Left kidney (tissue), 1 donor: ENCODE measurements at regions not wholly inside any gene's neighbourhood (a gene's known extent, or its start where the extent isn't known, plus 50 kb on each side); places are given as distances from the start of the nearest gene placed in this dataset.
"Not testable (repeated sequence)": the region's sequence is repeated elsewhere in the genome, so short reads cannot be mapped to it uniquely, and the experiment has no call there.

Source experiments
- DNase-seq: peaks from one replicate; pipeline ENCODE4 v3.0.0-alpha.2; 2013

DNA sequence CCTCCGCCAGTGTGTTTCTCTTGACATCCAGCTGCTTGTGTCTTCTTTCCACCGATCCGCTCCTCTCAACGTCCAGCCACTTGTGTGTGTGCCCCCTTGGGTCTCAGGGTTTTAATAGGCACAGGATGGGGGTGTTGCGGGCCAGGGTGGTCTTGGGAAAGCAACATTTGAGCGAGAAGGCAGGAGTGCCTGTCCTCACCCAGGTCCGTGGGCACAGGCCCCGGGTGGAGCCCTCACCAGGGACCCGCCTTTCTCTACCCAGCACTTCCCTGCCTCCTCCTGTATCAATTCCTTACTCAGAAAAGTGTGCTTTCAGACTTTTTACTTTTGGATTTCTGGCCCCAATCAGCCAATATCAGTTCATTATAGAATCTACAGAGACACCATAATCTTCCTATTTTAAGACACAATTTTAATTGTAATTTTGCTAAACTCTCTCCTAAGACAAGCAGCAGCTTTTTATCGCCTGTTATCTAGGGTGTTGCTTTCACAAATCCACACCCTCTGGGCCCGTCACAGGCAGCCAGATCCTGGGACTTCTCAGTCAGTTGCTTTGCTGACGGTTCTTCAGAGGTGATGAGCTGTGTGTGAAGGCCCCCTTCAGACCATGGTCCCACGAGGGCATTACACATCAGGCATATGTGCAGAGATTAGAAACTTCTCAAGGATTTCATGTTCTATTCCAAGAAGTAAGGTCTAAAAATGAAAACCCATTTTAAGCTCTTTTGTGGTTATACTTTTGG, 96.0 kb upstream of the FHL2 start:
- no peak for DNase-seq

GRCh38 chr2:105490956-105491355, 92.1 kb upstream of the FHL2 start:
- DNase-seq = no peak

DNA sequence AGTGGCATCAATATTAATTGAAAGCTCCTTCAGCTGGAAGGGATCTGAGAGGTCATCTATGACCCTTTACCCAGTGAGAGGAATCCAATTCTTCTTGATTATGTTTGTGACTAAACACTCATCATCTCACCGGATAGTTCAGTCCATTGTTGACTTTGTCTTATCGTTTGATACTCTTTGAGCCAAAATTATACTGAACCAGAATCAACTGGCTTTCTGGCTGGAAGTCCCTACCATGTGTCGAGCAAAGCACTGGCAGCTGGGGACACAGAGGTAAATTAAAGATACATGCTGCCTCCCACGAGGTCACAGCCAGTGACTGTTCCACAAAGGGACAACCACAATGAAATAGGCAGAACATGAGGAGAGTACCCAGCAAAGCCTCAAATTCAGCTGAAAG, 91.4 kb upstream of the FHL2 start:
- DNase-seq = no peak

DNA sequence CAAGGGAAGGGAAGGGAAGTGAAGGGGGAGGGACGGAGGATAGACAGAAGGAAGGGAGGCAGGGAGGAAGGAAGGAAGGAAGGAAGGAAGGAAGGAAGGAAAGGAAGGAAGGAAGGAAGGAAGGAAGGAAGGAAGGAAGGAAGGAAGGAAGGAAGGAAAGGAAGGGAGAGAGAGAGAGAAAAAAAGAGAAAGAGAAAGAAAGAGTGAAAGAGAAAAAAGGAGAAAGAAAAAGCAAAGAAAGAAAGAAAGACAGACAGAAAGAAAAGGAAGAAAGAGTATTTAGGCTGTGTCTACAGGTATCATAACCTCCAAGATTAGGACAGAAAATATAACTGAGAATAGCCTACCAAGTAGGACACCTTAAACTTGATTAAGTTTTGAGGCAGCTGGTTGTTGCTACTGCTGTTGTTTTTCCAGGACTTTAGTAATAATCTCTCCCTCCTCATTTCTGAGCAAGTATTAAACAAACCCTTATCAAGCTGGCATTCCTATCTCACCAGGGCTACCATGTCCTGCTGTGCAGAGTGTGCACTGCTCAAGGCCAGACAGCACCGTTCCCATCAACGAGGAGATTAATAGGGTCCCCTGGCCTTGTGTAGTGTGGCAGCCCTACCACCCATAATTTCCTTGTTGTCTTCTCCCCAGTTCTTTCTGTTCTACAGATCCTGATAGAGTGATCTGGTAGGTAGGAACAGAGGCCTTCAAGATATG, 90.5 kb upstream of the FHL2 start:
- DNase-seq = no peak

GRCh38 chr2:105488285-105488684, 89.4 kb upstream of the FHL2 start:
- no peak for DNase-seq

DNA sequence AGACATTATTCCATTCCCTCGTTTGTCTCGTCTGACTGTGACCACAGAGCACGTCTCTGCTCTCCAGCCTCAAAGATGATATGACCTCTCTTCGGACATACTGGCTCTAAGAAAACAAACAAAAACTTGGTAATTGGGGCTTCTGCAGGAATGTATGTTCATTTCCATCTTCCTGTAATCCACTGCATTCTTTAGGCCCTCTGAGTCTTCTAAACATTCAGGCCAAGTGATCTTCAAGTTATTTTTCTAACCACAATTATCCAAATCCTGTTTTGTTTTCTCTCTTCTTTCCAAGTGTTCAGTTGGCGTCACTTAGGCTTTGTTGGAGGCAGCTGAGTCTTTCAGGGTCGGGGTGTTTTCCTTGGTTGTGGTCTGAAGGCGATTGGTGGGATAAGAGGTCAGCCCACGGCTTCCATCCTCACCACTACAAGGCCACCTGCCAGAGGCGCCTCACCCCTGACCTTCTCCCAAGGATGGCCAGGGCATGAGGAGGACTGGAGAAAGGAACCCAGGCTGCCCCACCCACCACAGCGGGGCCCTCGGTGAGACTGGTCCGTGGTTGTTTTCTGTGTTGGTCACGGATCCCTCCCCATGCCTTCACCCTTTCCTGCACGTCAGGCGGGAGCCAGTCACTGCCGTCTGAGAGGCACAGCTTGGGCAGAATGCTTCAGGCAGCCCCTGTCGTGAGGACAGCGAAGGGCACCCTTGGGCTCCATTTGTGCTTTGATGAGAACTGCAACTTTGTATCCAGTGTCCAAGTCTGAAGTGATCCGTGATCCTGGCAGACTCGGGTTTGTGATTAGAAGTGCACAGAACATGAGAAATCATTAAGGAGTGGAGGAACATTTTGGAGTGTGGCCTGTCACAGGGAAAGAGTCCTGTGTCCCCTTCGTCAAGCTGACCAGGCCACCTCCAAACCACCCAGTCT, 88.6 kb upstream of the FHL2 start:
- DNase-seq = no peak

- DNase-seq = no peak
Measured at GRCh38 chr2:105486762-105487141, 87.9 kb upstream of the FHL2 start.

GRCh38 chr2:105478670-105479069, 79.8 kb upstream of the FHL2 start:
- DNase-seq = no peak

GRCh38 chr2:105477050-105477620, 78.3 kb upstream of the FHL2 start:
- DNase-seq = not testable (repeated sequence)

GRCh38 chr2:105473011-105473410, 74.2 kb upstream of the FHL2 start:
- DNase-seq = no peak

DNA sequence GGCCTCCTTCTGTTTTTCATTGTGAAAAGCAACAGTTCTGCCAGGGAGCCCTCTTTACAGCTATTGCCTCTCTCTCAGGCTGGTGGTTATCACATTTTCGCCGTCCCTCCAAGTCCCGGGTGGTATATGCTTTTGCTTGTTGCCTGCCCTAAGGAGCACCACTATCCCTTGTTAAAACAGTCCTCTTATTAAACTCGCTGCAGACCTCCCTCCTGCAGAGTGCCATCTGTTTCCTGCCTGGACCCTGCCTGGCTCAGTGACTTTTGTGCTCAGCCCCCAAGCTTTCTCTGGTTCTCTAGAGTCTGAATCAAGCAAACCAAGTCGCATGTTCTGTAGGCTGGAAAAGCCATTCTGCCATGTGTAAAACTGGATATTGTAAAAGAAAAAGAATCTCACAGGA, 72.1 kb upstream of the FHL2 start:
- DNase-seq = no peak

- no peak for DNase-seq
Measured at GRCh38 chr2:105469781-105470180, 70.9 kb upstream of the FHL2 start.

DNA sequence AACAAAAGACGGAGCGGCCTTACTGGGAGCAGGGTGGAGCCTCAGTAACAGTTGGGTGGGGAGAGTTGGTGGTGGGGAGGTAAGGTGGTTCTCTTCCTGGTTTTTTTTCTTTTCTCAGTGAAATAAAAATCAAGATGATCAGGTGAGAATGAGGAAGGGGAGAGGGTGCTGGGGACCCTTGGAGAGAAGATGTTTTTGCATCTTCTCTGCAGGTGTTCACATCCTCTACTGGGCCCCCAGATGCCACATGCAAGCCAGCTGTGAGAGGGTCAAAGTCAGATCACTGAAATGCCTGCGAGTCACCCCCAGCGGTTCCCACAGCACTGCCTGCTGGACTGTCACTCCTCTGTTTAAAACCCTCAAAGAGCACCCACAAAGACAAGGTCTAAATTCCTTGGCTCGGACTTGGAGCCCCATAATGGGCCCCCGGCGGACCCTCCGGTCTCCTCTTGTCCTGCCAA, 69.8 kb upstream of the FHL2 start:
- no peak for DNase-seq

DNA sequence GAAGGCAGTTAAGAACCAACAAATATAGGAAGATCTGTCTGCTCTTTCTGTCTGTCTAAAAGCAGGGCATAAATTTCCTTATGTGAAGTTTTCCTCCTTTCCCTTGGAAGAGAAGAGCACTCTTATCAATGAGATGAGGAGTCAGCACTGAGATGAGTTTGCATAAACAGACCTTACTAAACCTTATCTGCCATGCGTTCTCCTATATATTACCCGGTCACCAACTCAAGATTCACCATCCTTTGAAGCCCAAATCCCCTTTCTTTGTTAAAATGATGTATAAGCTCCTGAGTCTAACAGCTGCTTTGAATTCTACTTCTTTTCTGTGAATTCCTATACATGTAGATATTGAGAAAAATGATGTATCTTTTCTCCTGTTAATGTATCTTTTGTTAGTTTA, 65.5 kb upstream of the FHL2 start:
- DNase-seq = no peak

DNA sequence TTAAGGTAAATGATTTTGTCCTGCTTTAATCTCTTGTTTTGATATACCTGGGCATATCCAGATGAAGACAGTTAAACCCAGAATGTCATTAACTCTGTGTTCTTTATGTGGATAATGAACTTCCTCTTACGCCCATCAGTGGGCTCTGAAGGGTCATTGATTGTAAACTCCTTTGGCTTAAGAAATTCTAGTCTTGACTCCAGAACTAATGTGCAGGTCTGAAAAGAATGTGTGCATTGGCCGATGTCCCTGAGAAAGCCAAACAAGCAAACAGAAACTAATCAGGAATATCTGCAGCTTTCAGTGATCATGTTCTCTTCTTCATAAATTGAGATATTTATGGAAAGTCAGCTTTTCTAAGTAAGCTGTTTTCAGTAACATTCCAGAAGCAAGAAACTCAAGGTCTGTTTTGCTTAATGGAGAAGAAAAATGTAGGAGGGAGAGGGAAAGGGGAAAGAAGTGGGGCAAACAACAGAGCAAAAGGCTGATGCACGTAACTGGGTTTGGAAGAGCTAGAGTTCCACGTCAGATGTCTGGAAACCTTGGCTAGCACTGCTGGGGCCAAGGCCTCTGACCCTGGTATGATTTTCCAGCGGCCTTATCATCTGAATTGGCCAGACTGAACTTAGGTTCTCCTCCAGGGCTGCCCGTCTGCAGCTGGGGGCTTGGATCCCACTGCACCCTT, 61.3 kb upstream of the FHL2 start:
- DNase-seq = no peak

DNA sequence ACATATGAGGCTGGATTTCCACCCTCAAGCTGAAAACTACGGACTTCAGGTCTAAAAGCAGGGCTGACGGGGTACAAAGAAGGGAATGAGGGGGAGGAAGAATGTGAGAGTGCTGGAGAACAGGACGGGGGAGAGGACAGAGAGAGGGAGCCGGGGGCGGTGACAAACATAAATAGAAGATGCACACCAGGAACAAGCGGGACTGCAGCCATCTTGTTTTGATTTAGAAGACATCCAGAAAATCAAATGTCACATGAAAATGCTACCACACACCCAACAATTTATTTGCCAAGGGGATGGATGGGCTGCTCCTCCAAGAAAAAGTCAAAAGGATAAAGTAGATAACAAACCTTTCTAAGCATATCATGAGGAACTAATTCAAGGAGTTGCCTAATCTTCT, 59.2 kb upstream of the FHL2 start:
- DNase-seq = no peak

DNA sequence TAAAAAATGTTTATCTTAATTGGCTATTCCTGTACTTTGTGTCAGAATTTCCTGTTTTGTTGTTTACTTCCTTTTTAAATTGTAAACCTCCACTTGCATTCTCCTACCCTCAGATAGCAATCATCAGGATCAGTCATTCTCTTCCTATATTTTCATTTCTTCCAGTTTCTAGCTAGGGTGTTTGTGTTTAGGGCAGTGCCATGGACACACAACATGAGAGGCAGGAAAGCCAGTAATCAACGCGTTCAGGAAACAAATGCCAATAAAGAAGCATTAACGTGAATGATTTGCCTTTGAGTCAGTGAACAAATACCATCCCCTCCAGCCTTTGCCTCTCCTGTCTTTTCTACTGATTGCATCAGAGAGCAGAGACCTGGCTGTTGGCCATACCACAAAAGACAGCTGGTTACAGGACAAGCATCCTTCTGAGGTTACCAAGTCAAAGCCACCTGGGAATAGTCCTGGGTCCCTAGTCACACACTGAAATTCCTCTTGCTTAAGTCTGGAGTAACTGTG, 56.7 kb upstream of the FHL2 start:
- DNase-seq = no peak

DNA sequence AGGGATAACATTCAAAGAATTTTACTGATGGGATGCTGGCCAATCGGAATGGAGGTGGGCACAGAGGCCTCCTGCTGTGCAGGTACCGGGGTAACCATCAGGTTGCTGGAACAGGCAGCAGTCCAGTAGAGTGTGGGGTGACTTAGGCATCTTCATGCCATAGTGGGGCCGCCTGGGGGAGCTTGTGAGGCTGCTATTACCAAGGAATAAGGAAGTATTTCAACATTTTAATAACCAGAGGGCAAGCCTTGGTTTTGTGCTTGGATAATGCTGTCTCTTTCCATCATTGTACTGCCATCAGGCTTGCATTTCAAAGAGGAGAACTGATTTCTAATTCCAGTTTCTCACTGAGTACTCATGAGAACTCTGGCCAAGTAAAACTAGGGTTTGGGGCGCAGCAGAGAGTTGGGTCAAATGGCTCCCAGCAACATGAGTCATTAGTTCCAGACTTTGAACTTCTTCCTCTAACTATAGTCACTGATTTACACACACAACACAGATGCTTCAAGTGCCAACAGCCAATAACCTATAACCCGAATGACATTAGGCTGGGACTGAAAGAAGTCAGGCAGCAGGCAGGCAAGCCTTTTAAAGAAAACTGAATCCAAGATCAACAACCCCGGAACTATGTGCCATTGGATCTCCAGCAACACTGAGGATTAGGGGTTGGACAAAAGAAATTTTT, 56.1 kb upstream of the FHL2 start:
- peak; percentile 38 for DNase-seq

DNA sequence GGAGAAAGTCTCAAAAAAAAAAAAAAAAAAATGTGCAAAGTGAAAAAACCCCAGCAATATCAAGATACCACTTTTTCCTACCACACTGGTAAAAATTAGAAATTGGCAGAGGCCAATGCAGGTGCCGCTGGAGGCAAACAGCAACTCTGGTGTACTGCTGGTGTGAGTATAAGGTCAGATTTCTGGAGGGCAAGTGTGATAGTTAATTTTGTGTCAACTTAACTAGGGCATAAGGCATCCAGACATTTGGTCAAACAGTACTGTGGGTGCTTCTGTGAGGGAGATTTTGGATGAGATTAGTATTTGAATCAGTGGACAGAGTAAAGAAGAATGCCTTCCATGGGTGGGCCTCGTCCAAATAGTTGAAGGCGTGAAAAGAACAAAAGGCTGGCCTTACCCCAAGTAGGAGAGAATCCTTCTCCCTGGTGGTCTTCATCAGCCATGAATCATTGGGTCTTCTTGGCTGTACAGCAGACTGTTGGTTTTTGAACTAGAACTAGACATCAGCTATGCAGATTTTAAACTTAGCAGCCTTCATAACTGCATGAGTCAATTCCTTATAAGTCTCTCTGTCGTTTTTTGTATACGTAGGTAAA, 52.8 kb upstream of the FHL2 start:
- no peak for DNase-seq

GRCh38 chr2:105450471-105450870, 51.6 kb upstream of the FHL2 start:
- no peak for DNase-seq

DNA sequence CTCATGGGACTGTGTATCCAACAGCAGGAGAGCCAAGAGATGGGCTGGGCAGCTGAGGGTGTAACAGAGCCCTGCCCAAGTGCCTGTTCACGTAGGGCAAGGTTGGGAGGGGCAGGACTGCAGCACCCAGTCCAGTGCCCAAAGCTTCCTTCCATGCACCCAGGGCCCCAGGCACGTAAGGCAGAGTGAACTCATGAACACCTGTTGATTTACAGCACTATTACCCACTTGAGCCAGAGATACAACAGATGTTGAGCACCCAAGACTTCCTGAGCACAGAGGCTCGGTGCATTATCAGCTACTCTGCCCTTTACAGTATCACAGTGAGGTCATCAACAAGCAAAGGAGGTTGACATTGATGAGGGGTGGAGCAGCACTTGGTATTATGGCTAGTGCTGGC, 50.2 kb upstream of the FHL2 start:
- no peak for DNase-seq
